GM12872 (cell line): ENCODE measurements at regions not wholly inside any gene's neighbourhood (a gene's known extent, or its start where the extent isn't known, plus 50 kb on each side); places are given as distances from the start of the nearest gene placed in this dataset.
A peak's percentile ranks its signal among the peaks of the same experiment; 100 is the strongest.

Source experiments
- CTCF ChIP-seq: IDR thresholded peaks from 3 replicates; pipeline ENCODE4 v1.5.1; 2011; ENCODE audit warnings: low read depth, mild to moderate bottlenecking, low read length, moderate library complexity; ENCODE audit not compliant: insufficient read depth

GRCh38 chr12:4120316-4120917 lies 153.1 kb upstream of the CCND2 start:
- TF ChIP-seq CTCF, result no peak

GRCh38 chr12:4119157-4119761 lies 154.3 kb upstream of the CCND2 start:
- no peak for TF ChIP-seq CTCF

DNA sequence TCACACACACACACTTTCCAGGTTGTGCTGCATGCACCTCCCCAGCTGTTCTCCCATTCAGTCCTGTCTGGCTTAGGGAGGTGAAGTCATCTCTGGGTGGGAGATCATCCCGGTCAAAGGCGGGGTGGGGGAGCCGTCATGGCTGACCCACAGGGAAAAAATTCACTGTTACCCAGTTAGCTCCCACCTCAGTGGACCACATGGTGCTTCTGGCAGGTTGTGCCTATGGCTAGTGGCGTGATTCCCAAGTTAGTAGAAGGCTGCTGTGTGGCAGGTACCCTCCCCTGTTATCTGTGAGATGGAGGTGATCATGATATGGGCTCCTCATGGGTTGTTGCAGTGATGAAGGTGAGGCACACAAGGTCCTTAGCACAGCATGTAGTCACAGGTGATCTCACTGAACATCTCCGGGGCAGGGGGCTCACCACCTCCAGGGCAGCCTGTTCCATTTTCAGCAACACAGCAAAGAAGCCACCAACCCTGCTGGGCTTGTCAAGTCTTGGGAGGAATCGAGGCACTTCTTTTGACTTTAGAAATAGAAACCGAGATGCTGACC lies 154.9 kb upstream of the CCND2 start:
- no peak for TF ChIP-seq CTCF

GRCh38 chr12:4118017-4118510 lies 155.5 kb upstream of the CCND2 start:
- TF ChIP-seq CTCF, result no peak

DNA sequence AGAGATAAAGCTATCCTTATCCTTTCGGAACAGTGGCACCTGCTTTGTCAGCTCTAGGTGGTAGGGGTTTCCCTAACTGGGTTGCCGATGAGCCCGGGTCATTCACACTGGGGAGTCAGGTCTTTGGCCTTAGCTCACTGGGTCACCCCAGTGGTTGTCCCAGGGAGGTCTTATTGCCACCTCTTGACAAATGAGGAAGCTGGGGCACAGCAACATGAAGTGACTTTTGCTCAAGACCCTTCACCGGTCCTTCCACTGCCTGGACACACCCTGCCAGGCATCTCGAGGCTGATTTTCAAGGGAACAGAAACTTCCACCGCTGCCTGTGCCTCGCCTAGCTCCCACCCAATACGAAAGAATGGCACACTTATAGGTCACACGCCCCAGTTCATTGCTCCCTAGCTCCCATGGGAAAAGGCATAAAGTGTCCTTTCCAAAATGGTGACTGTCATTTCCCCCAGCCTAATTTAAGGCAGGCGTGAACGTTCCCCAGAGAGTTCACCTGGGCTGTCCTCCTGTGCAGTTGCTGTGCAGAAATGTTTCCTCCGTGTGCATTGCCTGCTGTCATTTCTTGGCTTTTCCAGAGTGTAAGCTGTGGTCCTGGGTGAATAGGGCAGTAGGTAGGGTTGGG lies 156.1 kb upstream of the CCND2 start:
- peak; percentile 47; the same call in 2 of the 3 replicates for TF ChIP-seq CTCF

- TF ChIP-seq CTCF, result no peak
These were observed 157.1 kb upstream of the CCND2 start for GRCh38 chr12:4116251-4117111.

- peak; percentile 20; the same call in 1 of the 3 replicates for TF ChIP-seq CTCF
These were observed 158.0 kb upstream of the CCND2 start for GRCh38 chr12:4115570-4115969.
